Hematopoietic multipotent progenitor cell treated with erythropoietin and hydrocortisone succinate and interleukin-3 and kit ligand, for 6 days (in vitro differentiated cells): ENCODE measurements at regions not wholly inside any gene's neighbourhood (a gene's known extent, or its start where the extent isn't known, plus 50 kb on each side); places are given as distances from the start of the nearest gene placed in this dataset.
"Not testable (repeated sequence)": the region's sequence is repeated elsewhere in the genome, so short reads cannot be mapped to it uniquely, and the experiment has no call there.

Experiments
- DNase-seq: peaks from one replicate; pipeline ENCODE4 v3.0.0-alpha.2; 2015

GRCh38 chr14:82759656-82760055, 1226.0 kb upstream of the SEL1L start:
- DNase-seq, result no peak

GRCh38 chr14:82766123-82766522, 1232.5 kb upstream of the SEL1L start:
- no peak for DNase-seq

GRCh38 chr14:82766996-82767395, 1233.3 kb upstream of the SEL1L start:
- no peak for DNase-seq

- DNase-seq, result no peak
Observed at GRCh38 chr14:82776958-82777357, 1243.3 kb upstream of the SEL1L start.

- DNase-seq, result no peak
Observed at GRCh38 chr14:82778008-82778590, 1244.4 kb upstream of the SEL1L start.

GRCh38 chr14:82778601-82779000, 1244.9 kb upstream of the SEL1L start:
- DNase-seq, result no peak

GRCh38 chr14:82779301-82779700, 1245.6 kb upstream of the SEL1L start:
- no peak for DNase-seq

GRCh38 chr14:82785756-82786482, 1252.3 kb upstream of the SEL1L start:
- DNase-seq, result no peak

GRCh38 chr14:82786483-82786880, 1252.8 kb upstream of the SEL1L start:
- no peak for DNase-seq

- DNase-seq, result no peak
Observed at GRCh38 chr14:82796086-82796485, 1262.4 kb upstream of the SEL1L start.

GRCh38 chr14:82798276-82798675, 1264.6 kb upstream of the SEL1L start:
- no peak for DNase-seq

GRCh38 chr14:82805892-82806825, 1272.5 kb upstream of the SEL1L start:
- no peak for DNase-seq

GRCh38 chr14:82811246-82811645, 1277.6 kb upstream of the SEL1L start:
- DNase-seq, result no peak

- not testable (repeated sequence) for DNase-seq
Observed at GRCh38 chr14:82814339-82814738, 1280.7 kb upstream of the SEL1L start.

- DNase-seq, result no peak
Observed at GRCh38 chr14:82830596-82830995, 1296.9 kb upstream of the SEL1L start.

GRCh38 chr14:82836256-82836950, 1302.8 kb upstream of the SEL1L start:
- DNase-seq, result no peak

- DNase-seq, result no peak
Observed at GRCh38 chr14:82837611-82838140, 1304.0 kb upstream of the SEL1L start.

GRCh38 chr14:82850576-82850975, 1316.9 kb upstream of the SEL1L start:
- no peak for DNase-seq

- DNase-seq, result no peak
Observed at GRCh38 chr14:82854131-82854530, 1320.5 kb upstream of the SEL1L start.

- no peak for DNase-seq
Observed at GRCh38 chr14:82854901-82855300, 1321.2 kb upstream of the SEL1L start.

- peak; percentile 38 for DNase-seq
Observed at GRCh38 chr14:82855912-82856391, 1322.3 kb upstream of the SEL1L start.

- no peak for DNase-seq
Observed at GRCh38 chr14:82861313-82861712, 1327.7 kb upstream of the SEL1L start.

- peak; percentile 18 for DNase-seq
Observed at GRCh38 chr14:82872494-82872893, 1338.8 kb upstream of the SEL1L start.
